Fibroblast of skin of right quadriceps (primary cell): ENCODE measurements at regions not wholly inside any gene's neighbourhood (a gene's known extent, or its start where the extent isn't known, plus 50 kb on each side); places are given as distances from the start of the nearest gene placed in this dataset.

Source experiments
- DNase-seq: peaks from one replicate; pipeline ENCODE4 v3.0.0-alpha.2; 2013

DNA sequence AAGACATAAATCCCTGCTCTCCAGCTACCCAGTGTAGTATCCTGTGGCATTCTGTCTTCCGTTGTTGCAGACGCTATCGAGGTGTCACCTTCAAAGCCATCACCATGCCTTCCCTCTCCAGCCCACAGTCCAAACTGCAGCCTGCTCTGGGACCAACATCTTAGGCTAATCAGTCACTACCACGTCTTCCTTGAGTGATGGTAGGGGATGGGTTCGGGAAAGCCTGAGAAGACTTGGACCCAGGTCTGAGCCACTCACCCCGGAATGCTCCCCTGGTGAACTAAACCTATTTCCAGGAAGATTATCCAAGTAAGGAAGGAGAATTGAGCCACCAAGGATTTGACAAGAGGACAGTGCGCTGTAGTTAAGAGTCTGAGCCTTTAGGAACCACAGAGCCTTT lies 52.9 kb upstream of the IRX1 start:
- no peak for DNase-seq

DNA sequence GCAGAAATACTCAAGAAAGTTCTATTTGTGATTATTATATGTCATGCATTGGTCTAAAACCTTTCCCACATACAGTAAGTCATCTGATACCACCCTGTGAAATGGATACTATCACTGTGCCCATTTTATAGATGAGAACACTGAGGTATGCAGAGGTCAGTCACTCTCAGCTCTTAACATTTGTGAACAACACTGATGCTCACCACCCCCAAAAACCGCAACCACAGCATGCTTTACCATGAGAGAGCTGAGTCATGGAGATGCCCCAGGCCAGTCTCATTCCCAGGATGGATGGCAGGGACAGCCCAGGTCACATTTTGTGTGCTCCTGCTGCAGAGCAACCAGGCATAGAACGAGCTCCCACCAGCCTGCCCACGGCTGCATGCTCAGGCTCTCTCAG lies 53.5 kb upstream of the IRX1 start:
- DNase-seq: no peak

DNA sequence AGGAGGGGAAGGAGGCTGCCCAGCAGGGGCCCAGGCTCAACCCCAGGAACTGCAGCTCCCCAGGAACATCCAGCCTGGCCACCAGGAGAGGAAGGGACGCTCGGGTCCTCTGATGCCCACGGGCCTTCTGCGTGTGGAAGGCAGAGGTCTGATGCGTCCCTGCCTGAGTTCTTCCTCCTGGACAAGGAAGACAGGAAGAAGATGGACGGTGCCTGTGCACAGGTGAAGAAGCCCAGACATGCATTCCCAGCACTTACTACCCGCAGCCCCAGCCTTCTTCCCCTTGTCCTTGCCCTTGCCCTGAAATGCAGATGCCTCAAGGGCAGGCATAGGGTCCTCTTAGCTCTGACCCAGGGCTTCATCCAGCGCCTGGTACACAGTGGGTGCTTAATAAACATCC lies 56.7 kb upstream of the IRX1 start:
- DNase-seq: no peak

DNA sequence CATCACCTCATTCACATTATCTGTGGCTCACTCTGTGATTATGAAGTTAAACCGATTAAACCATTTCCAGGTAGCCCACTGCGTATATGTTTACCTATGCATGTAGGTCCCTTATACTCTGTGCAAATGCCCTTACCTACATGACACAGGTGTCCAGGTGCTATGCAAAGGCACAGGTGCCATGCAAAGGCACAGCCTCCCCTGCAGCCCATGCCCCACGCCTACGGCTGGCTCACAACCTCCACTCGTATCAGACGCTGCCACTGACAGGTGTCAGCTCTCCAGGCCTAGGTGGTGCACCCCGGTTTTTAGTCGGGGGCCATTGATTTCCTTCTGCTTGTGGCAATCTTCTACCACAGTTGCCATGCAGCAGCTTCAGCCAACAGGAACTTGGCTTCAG lies 57.7 kb upstream of the IRX1 start:
- no peak for DNase-seq

DNA sequence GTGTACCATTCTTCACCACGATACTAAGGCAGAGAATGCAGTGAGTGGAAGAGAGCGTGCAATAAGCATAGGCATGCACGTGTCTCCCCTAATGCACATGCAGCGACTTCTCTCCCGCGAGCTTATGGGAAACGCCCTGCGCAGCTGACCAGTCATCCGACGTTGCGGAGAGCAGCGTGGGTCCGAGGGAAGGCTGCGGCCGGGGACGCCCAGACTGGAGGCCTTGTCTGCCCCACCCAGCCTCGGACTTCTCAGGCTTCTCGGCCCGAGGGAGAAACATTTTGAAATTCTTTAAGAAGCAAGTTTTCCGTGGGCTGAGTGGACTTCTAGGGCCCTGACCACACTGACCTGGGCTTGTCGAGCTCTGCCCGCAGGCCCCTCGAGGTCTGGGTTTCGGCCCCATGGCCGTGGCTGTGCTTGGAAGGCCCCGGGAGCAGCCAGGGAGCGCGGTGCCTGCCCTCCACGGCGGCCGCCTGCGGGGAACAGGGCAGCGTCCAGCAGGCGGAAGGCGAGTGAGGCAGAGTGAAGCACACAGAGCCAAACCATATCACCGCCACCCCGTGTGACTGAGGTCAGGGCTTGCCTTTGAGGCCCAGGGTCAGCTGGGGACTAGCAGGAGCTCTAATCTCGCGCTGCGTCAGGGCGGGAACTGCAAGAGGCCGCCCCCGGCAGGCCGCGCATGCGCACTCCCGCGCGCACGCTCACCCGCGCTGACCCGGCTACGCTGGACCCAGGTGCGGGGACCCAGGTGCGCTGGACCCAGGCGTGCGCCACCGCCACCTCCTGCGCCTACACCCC lies 60.0 kb upstream of the IRX1 start:
- DNase-seq: no peak

DNA sequence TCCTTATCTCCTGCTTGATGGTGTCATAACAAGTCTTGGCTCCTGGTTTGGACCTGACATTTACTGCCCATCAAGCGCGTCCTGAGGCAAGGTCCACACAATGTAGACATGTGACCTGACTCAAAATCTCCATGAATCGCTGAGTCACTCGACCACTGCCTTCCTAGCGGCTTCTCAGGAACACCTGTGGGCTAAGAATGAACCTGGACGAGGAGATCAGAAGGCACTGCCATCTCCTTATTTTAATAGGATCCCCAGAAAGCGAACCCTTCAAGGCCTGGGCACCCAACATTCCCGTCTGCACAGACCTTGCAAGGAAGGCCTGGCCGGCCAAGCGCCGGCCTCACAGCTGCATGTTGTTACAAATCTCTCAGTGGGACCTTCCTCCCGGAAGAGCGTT lies 60.6 kb upstream of the IRX1 start:
- DNase-seq: no peak

DNA sequence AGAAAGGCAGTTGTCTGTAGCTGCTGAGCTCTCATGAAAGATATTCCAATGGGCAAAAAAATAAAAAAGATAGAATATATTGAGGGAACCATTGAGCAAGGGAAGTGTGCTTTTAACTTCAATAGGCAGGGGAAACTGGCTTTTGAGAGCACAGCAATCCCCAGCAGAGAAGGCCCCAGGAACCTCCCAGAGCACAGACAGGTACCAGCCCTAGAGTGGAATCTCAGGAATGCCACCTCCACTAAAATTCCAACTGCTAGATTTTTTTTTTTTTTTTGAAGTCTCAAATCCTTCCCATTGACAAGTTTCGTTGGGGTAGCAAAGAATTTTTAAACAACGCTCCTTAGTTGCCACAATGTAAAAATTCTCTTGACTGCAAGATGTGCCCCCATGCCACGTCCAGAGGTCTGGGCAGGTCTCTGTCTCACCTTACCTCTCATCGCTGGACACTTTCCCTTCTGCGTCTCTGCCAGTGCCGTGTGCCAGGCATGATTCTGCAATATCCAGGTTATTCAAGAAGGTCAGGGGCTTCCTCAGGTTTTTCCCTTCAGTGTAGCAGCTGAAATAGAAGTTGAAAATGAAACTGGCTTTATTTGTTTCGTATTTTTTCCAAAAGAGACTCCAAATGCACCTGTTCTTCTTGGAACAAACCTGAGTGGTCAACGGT lies 64.2 kb upstream of the IRX1 start:
- no peak for DNase-seq

DNA sequence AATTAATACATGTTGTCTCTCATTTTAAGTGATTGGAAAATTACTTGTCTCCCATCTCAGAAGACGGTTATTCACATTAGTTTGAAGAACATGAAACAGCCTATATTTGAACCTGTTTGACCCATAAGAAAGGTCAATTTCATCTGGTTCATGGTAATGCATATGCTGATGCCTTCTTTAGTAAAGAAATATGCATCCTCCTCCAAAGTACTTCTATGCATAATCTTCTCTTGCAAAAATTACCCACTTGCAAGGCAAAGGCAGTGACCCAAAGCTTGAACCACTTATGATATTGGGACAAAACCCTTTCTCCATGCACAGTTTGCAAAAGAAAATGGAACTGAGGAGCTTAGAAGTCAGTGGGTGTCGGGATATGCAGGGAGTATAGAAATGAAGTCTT lies 65.4 kb upstream of the IRX1 start:
- no peak for DNase-seq

DNA sequence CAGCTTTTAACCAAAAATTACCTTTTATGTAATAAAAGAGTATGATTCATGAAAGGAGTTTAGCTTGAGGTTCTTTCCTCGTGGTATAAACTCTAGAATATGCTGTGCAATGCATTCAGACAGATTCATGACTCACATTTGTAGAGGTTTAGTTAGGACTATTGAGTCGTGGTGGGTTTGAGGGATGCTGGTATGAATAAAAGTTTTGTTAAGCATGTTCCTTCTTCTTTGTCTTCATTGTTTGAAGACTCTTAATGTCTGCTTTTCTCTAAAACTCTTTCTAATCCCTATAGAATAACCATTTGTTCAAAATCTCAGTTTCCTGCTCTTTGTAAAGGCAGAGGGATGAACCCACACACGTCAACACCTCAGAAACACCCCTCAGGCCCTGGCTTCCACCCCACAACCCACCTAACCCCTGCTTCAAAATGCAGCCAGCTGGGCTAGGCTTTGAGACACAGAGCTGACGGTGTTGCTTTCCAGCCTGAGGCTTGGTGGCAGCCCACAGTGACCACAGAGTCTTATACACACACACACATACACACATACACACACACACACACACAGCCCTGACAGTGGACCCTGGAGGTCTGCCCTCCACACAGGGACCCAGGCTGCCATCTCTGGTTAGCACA lies 69.0 kb upstream of the IRX1 start:
- DNase-seq: no peak

DNA sequence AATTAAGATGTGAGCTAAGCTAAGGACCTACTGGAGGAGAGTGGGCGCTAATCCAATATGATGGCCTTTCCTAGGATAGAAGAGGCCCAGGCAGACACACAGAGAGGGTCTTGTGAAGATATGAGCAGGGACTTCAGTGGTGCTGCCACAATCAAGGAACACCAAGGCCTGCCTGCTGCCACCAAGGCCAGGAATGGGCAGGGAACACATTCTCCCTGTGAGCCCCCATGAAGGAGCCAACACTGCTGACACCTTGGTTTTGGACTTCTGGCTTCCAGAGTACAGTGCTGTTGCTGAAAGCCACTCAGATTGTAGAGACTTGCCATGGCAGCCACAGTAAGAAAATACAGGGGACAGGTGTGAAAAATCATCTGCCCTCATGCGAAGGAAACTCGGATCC lies 73.1 kb upstream of the IRX1 start:
- DNase-seq: no peak

DNA sequence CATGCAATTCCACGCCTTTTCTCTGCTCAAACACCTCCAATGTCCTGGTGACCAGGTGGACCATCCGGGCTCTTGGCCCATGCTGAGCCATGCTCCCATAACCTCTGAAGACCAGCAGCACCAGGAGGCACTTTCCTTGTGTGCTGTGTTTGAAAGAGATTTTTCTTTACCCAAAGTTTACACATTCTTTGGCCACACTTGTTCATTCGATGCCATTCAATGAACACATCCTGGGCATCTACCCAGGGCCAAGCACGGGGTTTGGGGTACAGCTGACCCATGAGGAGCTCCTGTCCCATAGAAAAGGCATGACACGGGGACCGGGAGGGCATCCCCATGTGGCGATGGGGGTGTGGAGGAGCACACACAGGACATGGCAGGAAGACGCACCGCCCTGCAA lies 77.1 kb upstream of the IRX1 start:
- no peak for DNase-seq

DNA sequence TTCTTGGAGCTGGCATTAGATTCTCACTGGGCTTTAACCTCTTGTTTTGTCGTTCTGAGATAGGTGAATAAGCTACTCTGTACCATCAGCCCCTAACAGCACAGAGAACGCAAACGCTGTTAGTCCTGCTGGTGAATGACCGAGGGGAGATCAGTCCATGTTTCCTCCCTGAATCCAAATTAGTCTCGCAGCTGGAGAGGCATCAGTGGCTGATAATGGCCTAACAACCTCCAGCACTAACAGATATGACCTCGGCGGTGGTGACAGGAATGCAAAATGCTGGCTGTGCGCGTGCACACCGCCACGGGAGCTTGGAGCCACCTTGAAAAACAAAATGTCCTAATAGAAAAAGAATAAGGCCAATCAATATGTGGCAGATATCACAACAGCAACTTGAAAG lies 77.6 kb upstream of the IRX1 start:
- DNase-seq: no peak

DNA sequence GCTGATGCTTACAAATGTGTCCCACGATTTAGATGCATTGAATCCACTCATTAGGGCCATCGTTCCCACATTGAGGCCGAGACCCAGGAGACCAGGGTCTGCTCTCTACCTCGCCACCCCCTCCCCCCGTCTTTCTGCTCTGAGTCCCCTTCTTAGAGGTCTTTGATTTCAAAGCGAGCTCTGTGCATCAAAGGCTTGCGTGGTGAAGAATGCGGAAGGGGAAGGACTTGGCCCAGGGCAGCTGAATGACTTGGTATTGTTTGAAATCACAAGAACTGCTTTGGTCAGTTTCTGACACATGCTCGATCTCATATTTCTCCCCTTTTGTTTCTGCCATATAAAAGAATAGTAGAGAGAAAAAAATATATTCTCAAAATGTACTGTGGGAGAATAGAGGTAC lies 78.3 kb upstream of the IRX1 start:
- DNase-seq: no peak

DNA sequence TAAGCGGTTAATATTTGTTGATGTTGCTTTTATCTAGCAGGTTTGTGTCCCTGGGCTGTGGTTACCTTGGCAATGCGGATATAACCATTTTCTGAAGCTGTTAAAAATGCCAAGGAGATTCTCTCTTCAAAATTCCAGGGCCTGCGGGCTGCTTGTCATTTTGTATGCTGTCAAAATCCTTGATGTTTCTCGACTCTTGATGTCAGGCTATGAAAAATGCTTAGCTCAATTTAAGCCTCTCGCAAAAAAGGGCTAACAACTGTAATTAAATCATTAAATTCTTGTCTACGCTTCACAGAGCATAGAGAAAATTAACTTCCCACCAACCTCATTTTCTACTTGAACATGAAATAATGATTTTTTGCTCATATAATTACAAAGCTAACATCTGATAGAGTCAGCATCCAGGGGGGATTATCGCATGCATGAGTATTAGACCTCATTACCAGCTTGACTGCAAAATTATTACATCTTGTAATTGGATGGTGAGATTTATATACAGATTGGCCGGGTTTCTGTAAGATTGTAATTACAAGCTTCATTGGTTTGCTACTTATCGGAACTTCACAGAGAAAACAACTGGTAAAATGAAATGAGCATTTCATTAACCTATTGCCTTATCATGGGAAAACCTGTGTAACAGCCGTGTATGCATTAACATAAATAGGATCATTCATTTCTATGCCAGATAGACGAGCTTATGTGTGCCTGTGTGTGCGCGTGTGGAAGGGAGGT lies 83.1 kb upstream of the IRX1 start:
- DNase-seq: no peak

DNA sequence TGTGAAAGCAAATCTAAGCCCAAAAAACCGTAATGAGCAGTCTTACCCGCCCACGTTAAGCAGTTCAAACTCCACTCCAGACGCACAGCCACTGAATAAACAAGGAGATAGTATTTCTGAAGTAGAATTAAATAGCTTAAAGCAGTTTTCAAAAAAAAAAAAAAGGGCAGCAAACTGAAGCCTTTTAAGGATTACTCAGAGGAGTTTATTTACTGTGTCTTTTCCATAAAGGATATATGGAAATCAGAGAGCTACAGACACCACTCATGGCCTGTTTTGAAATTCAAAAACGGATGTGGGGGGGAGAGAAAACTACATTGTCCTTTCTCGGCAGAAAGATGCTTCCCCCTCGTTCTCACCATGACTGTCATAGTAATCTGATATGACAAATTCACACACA lies 83.7 kb upstream of the IRX1 start:
- no peak for DNase-seq

DNA sequence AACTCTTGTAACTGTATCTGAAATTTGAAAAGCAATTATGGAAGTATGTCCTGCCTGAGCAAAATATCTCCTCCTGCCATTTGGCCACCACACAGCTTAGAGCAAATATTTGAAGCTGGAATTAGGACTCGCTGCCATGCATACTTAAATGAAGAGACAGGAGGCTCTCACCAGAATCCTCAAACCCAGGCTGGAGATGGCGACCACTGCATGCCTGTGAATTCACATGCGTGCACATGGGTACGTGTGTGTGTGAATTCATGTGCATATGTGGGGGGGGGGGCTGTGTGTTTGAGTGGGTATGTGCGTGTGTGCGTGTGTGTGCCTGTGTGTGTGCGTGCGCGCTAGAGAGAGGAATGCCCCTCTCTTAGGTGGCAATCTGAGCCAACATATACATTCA lies 84.1 kb upstream of the IRX1 start:
- no peak for DNase-seq

DNA sequence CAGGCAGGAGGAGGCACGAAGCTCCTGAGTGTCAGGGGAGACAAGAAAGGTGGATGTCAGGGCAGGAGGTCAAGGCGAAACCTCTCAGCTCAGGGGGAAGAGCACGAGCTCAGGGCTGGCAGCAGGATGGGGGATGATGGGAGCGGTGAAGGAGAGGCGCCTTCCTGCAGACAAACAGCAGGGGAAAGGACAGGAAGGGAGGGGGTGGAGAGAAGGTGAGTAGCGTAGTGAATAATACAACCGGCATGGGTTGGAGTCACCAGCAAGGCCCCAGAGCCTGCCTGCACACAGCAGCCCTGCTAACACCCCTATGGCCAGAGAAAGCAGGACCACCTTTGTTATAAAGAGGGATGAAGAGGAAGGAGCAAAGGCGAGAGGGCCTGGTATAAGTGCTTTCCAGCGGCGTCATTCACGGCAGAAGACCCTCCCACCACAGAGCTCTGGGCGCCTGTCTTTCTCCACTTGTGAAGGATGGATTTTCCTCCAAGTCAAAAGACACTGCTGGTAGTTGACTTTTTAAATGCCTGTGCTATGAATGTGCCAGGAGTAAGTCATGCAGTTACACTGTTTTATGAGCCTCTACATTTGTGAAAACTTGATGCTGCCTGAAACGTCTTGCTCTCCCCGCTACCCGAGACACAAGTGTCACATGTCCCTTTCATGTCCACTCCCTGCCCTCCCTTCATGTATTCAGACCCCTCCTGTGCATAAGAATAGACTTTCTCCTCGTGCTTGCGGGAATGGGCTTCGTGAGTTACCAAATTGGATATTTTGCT lies 84.8 kb upstream of the IRX1 start:
- no peak for DNase-seq

DNA sequence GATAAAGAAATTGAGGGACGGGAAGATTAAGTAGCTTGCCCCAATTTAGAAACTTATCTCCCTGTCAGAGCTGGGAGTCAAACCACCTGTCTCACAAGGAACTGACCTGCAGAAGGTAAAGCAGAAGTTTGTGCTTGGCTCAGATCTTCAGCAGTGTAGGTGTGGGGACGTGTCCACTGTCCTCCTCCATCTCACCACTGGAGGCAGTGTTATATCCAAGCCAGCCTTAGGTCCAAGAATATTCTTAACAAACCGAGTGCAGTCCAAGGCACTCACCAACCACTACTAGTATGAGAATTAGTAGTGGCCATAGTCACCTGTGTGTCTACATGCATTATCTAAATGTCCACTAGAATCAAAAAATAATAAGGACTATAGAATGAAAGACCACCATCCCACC lies 86.3 kb upstream of the IRX1 start:
- no peak for DNase-seq

DNA sequence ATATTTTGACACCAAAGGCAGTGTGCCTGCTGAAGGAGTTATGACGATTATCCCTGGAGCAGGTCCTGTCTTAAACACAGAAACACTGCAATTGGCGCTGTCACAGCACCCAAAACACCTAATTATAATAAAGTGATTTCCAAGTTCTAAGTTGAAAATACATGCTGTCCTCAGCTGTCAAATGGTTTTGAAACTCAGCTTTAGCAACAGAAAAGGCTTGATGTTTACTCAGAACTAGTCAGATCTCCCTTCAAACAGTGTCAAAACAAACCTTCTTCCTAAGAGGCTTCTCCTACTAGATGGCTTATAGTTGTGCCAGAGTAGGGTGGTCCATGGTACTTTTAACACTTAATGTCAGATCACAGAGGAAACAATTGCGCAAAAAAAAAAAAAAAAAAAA lies 87.2 kb upstream of the IRX1 start:
- no peak for DNase-seq

DNA sequence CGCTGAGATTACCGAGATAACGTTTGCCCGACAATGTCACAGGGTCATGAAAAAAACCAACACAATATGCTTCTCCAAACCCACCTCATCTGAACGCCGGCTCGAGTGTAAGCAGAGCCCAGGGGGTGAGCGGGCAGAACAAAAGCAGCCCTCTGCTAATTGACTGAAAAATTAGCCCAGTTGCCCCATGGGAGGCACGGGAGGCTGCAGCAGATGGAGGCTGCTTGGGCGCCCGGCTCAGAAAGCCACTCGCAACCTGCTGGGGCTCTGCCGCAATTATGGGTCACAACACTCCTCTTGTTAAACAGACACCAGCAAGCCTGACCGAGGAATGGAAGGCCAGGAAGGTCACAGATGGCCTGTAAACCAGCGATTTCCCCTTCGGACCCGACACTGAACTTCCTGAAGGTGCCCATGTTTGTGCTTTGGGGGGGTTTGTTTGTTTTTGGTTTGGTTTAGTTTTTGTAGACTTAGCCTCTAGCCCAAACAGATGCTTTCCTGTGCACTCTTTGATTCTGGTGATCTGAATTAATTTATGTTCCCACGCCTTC lies 104.6 kb upstream of the IRX1 start:
- DNase-seq: no peak

DNA sequence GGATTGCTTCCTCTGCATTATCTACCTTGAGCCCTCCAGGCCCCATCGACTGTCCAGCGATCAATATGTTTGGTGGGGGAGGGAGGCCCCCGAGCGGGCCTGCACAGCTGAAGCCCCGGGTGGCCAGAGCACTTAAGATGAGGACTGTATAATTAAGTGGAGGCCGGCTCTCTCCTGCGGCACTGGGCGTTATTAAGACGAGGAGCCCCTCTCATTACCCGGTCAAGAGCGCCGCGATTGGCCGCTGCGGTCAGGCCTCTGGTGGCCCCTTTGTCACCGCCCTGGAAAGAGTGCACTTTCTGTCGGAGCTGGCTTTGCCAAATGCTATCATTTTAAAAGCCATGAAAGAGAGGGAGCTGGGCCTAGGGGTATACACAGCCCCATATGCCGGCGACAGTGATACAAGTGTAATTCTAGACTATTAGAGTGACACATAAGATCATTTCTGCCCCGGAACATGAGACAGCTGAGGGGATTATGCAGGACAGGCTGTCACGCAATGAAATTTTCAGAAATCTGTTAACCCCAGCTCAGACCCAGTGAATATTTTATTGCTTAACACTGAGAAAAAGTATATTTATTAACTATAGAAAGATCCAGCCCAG lies 106.3 kb upstream of the IRX1 start:
- no peak for DNase-seq

DNA sequence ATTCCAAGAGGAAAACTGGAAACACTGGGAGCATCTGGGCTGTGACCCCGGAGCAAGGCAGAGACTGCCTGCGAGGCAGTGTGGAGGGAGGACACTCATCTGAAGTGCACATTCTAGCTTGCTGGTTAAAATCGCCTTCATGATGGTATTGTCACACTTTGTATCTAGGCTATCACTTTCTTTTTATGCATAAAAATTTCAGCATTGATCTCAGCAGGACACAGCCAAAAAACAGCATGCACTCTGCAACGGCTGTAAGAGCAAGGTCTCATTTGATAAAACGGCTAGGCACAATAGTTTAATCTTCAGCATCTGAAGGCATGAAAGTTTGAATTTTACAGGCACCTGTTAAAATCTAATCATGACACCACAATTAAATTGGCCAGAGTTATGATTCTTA lies 110.8 kb upstream of the IRX1 start:
- DNase-seq: no peak
